Breast epithelium (tissue), 3 donors: ENCODE measurements at regions not wholly inside any gene's neighbourhood (a gene's known extent, or its start where the extent isn't known, plus 50 kb on each side); places are given as distances from the start of the nearest gene placed in this dataset.

Experiments
- POLR2AphosphoS5 ChIP-seq, 3 donors: sonication (generic); formaldehyde crosslinking; IDR thresholded peaks; one replicate each; pipeline ENCODE4 v1.6.1; 2017; ENCODE audit warnings: antibody characterized with exemption in 3 of 3
- TF ChIP-seq, protein P1 (sequence below), 3 donors: fragments of 450-650 bp; IDR thresholded peaks; one replicate each; pipeline ENCODE4 v1.5.1; 2016 to 2017; ENCODE audit warnings: antibody characterized with exemption in 3 of 3, mild to moderate bottlenecking in 3 of 3, moderate library complexity in 3 of 3

GRCh38 chr3:197419696-197420095, 121.3 kb upstream of the DLG1 start:
- TF ChIP-seq, protein P1, sequence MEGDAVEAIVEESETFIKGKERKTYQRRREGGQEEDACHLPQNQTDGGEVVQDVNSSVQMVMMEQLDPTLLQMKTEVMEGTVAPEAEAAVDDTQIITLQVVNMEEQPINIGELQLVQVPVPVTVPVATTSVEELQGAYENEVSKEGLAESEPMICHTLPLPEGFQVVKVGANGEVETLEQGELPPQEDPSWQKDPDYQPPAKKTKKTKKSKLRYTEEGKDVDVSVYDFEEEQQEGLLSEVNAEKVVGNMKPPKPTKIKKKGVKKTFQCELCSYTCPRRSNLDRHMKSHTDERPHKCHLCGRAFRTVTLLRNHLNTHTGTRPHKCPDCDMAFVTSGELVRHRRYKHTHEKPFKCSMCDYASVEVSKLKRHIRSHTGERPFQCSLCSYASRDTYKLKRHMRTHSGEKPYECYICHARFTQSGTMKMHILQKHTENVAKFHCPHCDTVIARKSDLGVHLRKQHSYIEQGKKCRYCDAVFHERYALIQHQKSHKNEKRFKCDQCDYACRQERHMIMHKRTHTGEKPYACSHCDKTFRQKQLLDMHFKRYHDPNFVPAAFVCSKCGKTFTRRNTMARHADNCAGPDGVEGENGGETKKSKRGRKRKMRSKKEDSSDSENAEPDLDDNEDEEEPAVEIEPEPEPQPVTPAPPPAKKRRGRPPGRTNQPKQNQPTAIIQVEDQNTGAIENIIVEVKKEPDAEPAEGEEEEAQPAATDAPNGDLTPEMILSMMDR (IDR thresholded peaks at IDR 0.05) = no peak
- no peak for TF ChIP-seq POLR2AphosphoS5 (IDR thresholded peaks at IDR 0.05)
